Pancreas (tissue), 10 donors: ENCODE measurements at regions not wholly inside any gene's neighbourhood (a gene's known extent, or its start where the extent isn't known, plus 50 kb on each side); places are given as distances from the start of the nearest gene placed in this dataset.
A peak's percentile ranks its signal among the peaks of the same experiment; 100 is the strongest.

Source experiments
- ATAC-seq, 4 donors: fragments of 200-7000 bp; cut with Tn5 transposase; one replicate each; pipeline versions ENCODE4 v1.8.0 to v1.9.1; 2020; ENCODE audit warnings: mild to moderate bottlenecking in 4 of 4, moderate library complexity in 4 of 4
- DNase-seq, 6 donors: peaks; one replicate each; pipeline ENCODE4 v3.0.0-alpha.2; 2020
- FAIRE-seq: peaks from 2 replicates; lab custom pipeline; 2012; peaks lifted over from hg19 to GRCh38; lab: Jason Lieb, UNC
- H3K27ac ChIP-seq, 4 donors: fragments of 200-600 bp; sonication (generic); 1 replicate in 3 of 4; 2 replicates in 1 of 4; pipeline versions ENCODE4 v1.5.0 to v1.8.0; 2020
- H3K27me3 ChIP-seq, 4 donors: fragments of 200-600 bp; one replicate each; pipeline ENCODE4 v1.8.0; 2021
- H3K36me3 ChIP-seq, 3 donors: fragments of 200-600 bp; sonication (generic) in 1 of 3; one replicate each; pipeline versions ENCODE4 v1.5.0 to v1.8.0; 2020 to 2021
- H3K4me1 ChIP-seq, 3 donors: fragments of 200-600 bp; one replicate each; pipeline ENCODE4 v1.8.0; 2021
- H3K4me3 ChIP-seq, 4 donors: fragments of 200-600 bp; sonication (generic) in 2 of 4; one replicate each; pipeline versions ENCODE4 v1.5.0 to v1.8.0; 2020 to 2021
- H3K9me3 ChIP-seq, 4 donors: fragments of 200-600 bp; one replicate each; pipeline ENCODE4 v1.8.0; 2021
- CTCF ChIP-seq, 4 donors: fragments of 200-600 bp; sonication (generic) in 3 of 4; IDR thresholded peaks; one replicate each; pipeline versions ENCODE4 v1.5.0 to v1.8.0; 2021; ENCODE audit warnings: antibody characterized with exemption in 4 of 4
- WGBS, 2 donors: extraction: QIAGEN DNeasy Blood & Tissue Kit; methylation state at CpG; one replicate each; pipeline ENCODE4 v1.1.7; 2013; 5-methylcytosine and 5-hydroxymethylcytosine counted together
- intact Hi-C, 3 donors: fragments of 100-400 bp; cut with DNase I; formaldehyde crosslinking; loops; one replicate each; pipeline versions ENCODE4 v1.11.1 to v1.14.2; 2022
- donor health status: healthy with polysubstance abuse.
- donor health status: DM: no; HTN: no; CAD: no; lungs with moderate emphysema.
- donor health status: DM: no; HTN: no; CAD: no.
- donor health status: control.
- donor health status: control.
- donor health status: Bipolar disorder and iron deficiency.
- donor health status: DM: yes; HTN: yes; CAD: no.
- donor health status: DM: no; HTN: no; CAD: no.
- donor health status: DM: no; HTN: no; CAD: no.
- donor health status: DM: yes; HTN: yes; CAD: no.

- Histone ChIP-seq H3K9me3 (no peaks in the 10 kb centered on the region), H3K36me3 (no peaks in the 10 kb centered on the region), H3K4me1 (no peaks in the 10 kb centered on the region), H3K27me3 (no peaks in the 10 kb centered on the region), H3K4me3 (no peak overlapping the region), H3K27ac (no peak overlapping the region)
- no peak for ATAC-seq
- peak in 1 of 6 donors; percentile 8 for DNase-seq
- intact Hi-C loops: no loop called here
- no peak for TF ChIP-seq CTCF (IDR thresholded peaks at IDR 0.05)
- FAIRE-seq: no peak
- WGBS, 2 donors: 79 to 80% methylated on average over 5 of the region's 5 CpGs
These were observed 167.0 kb downstream of the ENGASE start for GRCh38 chr17:79241616-79242015.

- Histone ChIP-seq H3K27me3 (no peaks in the 10 kb centered on the region), H3K36me3 (no peaks in the 10 kb centered on the region), H3K9me3 (no peaks in the 10 kb centered on the region), H3K27ac (no peak overlapping the region), H3K4me1 (no peaks in the 10 kb centered on the region), H3K4me3 (no peak overlapping the region)
- ATAC-seq (no peak), DNase-seq (no peak), FAIRE-seq (no peak)
- 35 to 48% methylated on average over 9 of the region's 9 CpGs for WGBS, 2 donors
- TF ChIP-seq CTCF (IDR thresholded peaks at IDR 0.05): no peak
- intact Hi-C loops: no loop called here
These were observed 164.6 kb downstream of the ENGASE start for GRCh38 chr17:79239205-79239604.

GRCh38 chr17:79237448-79238053 is 162.9 kb downstream of the ENGASE start:
- no peak for TF ChIP-seq CTCF (IDR thresholded peaks at IDR 0.05)
- DNase-seq (no peak), ATAC-seq (no peak), FAIRE-seq (no peak)
- intact Hi-C loops: no loop called here
- Histone ChIP-seq H3K27me3 (no peaks in the 10 kb centered on the region), H3K36me3 (no peaks in the 10 kb centered on the region), H3K4me1 (no peaks in the 10 kb centered on the region), H3K9me3 (no peaks in the 10 kb centered on the region), H3K4me3 (no peak overlapping the region), H3K27ac (no peak overlapping the region)
- WGBS, 2 donors: 66 to 73% methylated on average over 13 of the region's 13 CpGs

GRCh38 chr17:79235808-79236207 is 161.2 kb downstream of the ENGASE start:
- Histone ChIP-seq H3K9me3 (no peaks in the 10 kb centered on the region), H3K4me3 (no peak overlapping the region), H3K4me1 (no peaks in the 10 kb centered on the region), H3K36me3 (no peaks in the 10 kb centered on the region), H3K27ac (no peak overlapping the region), H3K27me3 (no peaks in the 10 kb centered on the region)
- no peak for DNase-seq
- intact Hi-C loops: no loop called here
- TF ChIP-seq CTCF (IDR thresholded peaks at IDR 0.05): no peak
- no peak for FAIRE-seq
- WGBS, 2 donors: 31 to 42% methylated on average over 10 of the region's 10 CpGs
- no peak for ATAC-seq

- no peak for TF ChIP-seq CTCF (IDR thresholded peaks at IDR 0.05)
- no peaks in the 10 kb centered on the region for H3K36me3 ChIP-seq
- intact Hi-C loops: no loop called here
- FAIRE-seq: no peak
- H3K4me3 ChIP-seq: no peak overlapping the region
- ATAC-seq: no peak
- WGBS, 2 donors: 70 to 75% methylated on average over 28 of the region's 28 CpGs
- no peaks in the 10 kb centered on the region for H3K4me1 ChIP-seq
- no peak overlapping the region for H3K27ac ChIP-seq
- H3K9me3 ChIP-seq: no peaks in the 10 kb centered on the region
- H3K27me3 ChIP-seq: no peaks in the 10 kb centered on the region
- peak in 1 of 6 donors; percentile 39 for DNase-seq
These were observed 159.4 kb downstream of the ENGASE start for GRCh38 chr17:79233916-79234551.
